Fibroblast of lung (primary cell): ENCODE measurements at regions not wholly inside any gene's neighbourhood (a gene's known extent, or its start where the extent isn't known, plus 50 kb on each side); places are given as distances from the start of the nearest gene placed in this dataset.
A peak's percentile ranks its signal among the peaks of the same experiment; 100 is the strongest.
"Not testable (repeated sequence)": the region's sequence is repeated elsewhere in the genome, so short reads cannot be mapped to it uniquely, and the experiment has no call there.

Experiments
- DNase-seq, 2 donors: peaks; one replicate each; pipeline versions ENCODE4 v3.0.0 to v3.0.0-alpha.2; 2010; ENCODE audit warnings: low read depth in 2 of 2
- H2AFZ ChIP-seq: 2 replicates; pipeline ENCODE4 v1.5.1; 2012; ENCODE audit warnings: low read length, control low read depth, inconsistent platforms
- H3K27ac ChIP-seq: 2 replicates; pipeline ENCODE4 v1.5.1; 2011; ENCODE audit warnings: low read length, control low read depth; ENCODE audit not compliant: insufficient read depth
- H3K27me3 ChIP-seq: 2 replicates; pipeline ENCODE4 v1.5.1; 2011; ENCODE audit warnings: mild to moderate bottlenecking, low read length; ENCODE audit not compliant: control insufficient read depth, insufficient read depth
- H3K36me3 ChIP-seq: 2 replicates; pipeline ENCODE4 v1.5.1; 2011; ENCODE audit warnings: low read length; ENCODE audit not compliant: control insufficient read depth, insufficient read depth
- H3K4me1 ChIP-seq: 2 replicates; pipeline ENCODE4 v1.5.1; 2011; ENCODE audit warnings: low read length; ENCODE audit not compliant: control insufficient read depth, insufficient read depth; ENCODE audit errors: extremely low read depth
- H3K4me2 ChIP-seq: 2 replicates; pipeline ENCODE4 v1.5.1; 2011; ENCODE audit warnings: low read length, control low read depth; ENCODE audit not compliant: insufficient read depth; ENCODE audit errors: extremely low read depth
- H3K4me3 ChIP-seq, 4 experiments: fragments of 200-600 bp in 1 of 4; sonication (generic) in 1 of 4; replicated peaks in 1 of 4; 2 replicates each; pipeline ENCODE4 v1.5.1; 2011 to 2016; ENCODE audit warnings: low read length in 4 of 4, low read depth in 3 of 4, mild to moderate bottlenecking in 3 of 4, control low read depth in 2 of 4, inconsistent platforms in 1 of 4, mixed read lengths in 1 of 4; ENCODE audit not compliant: insufficient read depth in 1 of 4; ENCODE audit errors: control extremely low read depth in 1 of 4
- H3K79me2 ChIP-seq: 2 replicates; pipeline ENCODE4 v1.5.1; 2012; ENCODE audit warnings: mild to moderate bottlenecking, low read length, inconsistent platforms; ENCODE audit not compliant: control insufficient read depth, insufficient read depth
- H3K9ac ChIP-seq: 2 replicates; pipeline ENCODE4 v1.5.1; 2011; ENCODE audit warnings: mild to moderate bottlenecking, low read length, control low read depth; ENCODE audit not compliant: insufficient read depth
- H3K9me3 ChIP-seq: 2 replicates; pipeline ENCODE4 v1.5.1; 2012; ENCODE audit warnings: low read depth, low read length; ENCODE audit not compliant: control insufficient read depth, insufficient read depth
- H4K20me1 ChIP-seq: 2 replicates; pipeline ENCODE4 v1.5.1; 2011; ENCODE audit warnings: low read length; ENCODE audit not compliant: control insufficient read depth, insufficient read depth; ENCODE audit errors: extremely low read depth

- H3K27ac ChIP-seq, H3K36me3 ChIP-seq, H4K20me1 ChIP-seq, H2AFZ ChIP-seq, H3K9ac ChIP-seq, H3K9me3 ChIP-seq, DNase-seq, H3K4me3 ChIP-seq, H3K4me1 ChIP-seq, H3K27me3 ChIP-seq, H3K4me2 ChIP-seq, H3K79me2 ChIP-seq: not testable (repeated sequence)
Observed at GRCh38 chr16:29089679-29090078, 104.8 kb downstream of the LAT start.

- not testable (repeated sequence) for H3K79me2 ChIP-seq, H3K27ac ChIP-seq
Observed at GRCh38 chr16:29087673-29088072, 102.8 kb downstream of the LAT start.

GRCh38 chr16:29081829-29082639 is 97.2 kb downstream of the LAT start:
- peak overlapping the region; percentile 44 for H3K4me2 ChIP-seq
- peak overlapping the region; percentile 7 for H3K9ac ChIP-seq

More at GRCh38 chr16:29087673-29088072, 102.8 kb downstream of the LAT start:
- not testable (repeated sequence) for H3K4me3 ChIP-seq, H3K9ac ChIP-seq, H3K4me1 ChIP-seq, H3K27me3 ChIP-seq, H4K20me1 ChIP-seq, DNase-seq, H3K4me2 ChIP-seq, H2AFZ ChIP-seq, H3K9me3 ChIP-seq, H3K36me3 ChIP-seq

GRCh38 chr16:29074554-29075402 is 89.9 kb downstream of the LAT start:
- Histone ChIP-seq H2AFZ (peak overlapping the region; percentile 92), H3K4me2 (peak overlapping the region; percentile 75), H3K27ac (peak overlapping the region; percentile 54), H3K4me3 (peak overlapping the region in 3 of 4 experiments; percentile 21 to 62 (median 55)), H3K9ac (peak overlapping the region; percentile 53)
- not testable (repeated sequence) for H3K4me1 ChIP-seq, H3K27me3 ChIP-seq, H3K36me3 ChIP-seq, H4K20me1 ChIP-seq, H3K9me3 ChIP-seq, H3K79me2 ChIP-seq
- peak; percentile 41 to 64 for DNase-seq

More at GRCh38 chr16:29081829-29082639, 97.2 kb downstream of the LAT start:
- H3K9me3 ChIP-seq, H3K4me1 ChIP-seq, H3K27ac ChIP-seq, H3K27me3 ChIP-seq, H3K36me3 ChIP-seq, H3K79me2 ChIP-seq, H2AFZ ChIP-seq, H4K20me1 ChIP-seq: not testable (repeated sequence)
- H3K4me3 ChIP-seq: peak overlapping the region in 2 of 4 experiments; percentile 20 to 36
- DNase-seq: peak; percentile 13 to 29

- not testable (repeated sequence) for H3K4me3 ChIP-seq, DNase-seq, H2AFZ ChIP-seq, H3K27ac ChIP-seq, H3K27me3 ChIP-seq, H3K9ac ChIP-seq, H3K4me2 ChIP-seq, H4K20me1 ChIP-seq, H3K79me2 ChIP-seq, H3K36me3 ChIP-seq, H3K9me3 ChIP-seq, H3K4me1 ChIP-seq
Observed at GRCh38 chr16:29062235-29062634, 77.4 kb downstream of the LAT start.

GRCh38 chr16:29061467-29061921 is 76.6 kb downstream of the LAT start:
- not testable (repeated sequence) for H2AFZ ChIP-seq, H3K4me2 ChIP-seq, H3K9me3 ChIP-seq, H3K79me2 ChIP-seq, H3K36me3 ChIP-seq, H3K27ac ChIP-seq, H3K9ac ChIP-seq, H4K20me1 ChIP-seq, H3K27me3 ChIP-seq, DNase-seq, H3K4me1 ChIP-seq, H3K4me3 ChIP-seq
